ENCODE measurements at regions not wholly inside any gene's neighbourhood (a gene's known extent, or its start where the extent isn't known, plus 50 kb on each side); places are given as distances from the start of the nearest gene placed in this dataset.
A peak's percentile ranks its signal among the peaks of the same experiment; 100 is the strongest.

DNA sequence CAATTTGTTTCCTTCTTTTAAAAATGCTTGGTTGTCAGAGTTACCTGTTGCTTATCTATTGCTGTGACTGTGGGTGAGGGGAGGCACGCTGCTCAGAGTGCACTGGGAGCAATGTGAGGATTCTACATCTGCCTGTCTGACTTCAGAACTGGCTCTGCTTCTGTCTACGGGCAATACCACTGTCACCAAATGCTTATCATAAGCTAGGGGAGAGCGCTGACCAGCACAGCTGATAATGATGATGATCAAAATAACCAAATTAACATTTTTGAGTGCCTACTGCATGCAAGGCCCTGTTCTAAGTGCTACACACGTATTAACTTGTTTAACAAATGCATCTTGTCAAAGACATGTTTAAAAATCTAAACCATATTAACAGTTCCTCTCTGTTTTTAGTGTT, 79.2 kb upstream of the TPRG1 start:
- Histone ChIP-seq H2BK120ac (replicated peaks; ENCODE audit: low read depth, low read length) (no peak overlapping the region), H3K9ac (replicated peaks in 1 of 4; ENCODE audit: extremely low read depth in 1 of 4, low read depth in 3 of 4, low read length in 3 of 4) (no peak overlapping the region), H3K4me2 (ENCODE audit: insufficient read depth in 1 of 2, low read depth in 2 of 2, low read length in 2 of 2) (no peak overlapping the region), H3K56ac (replicated peaks; ENCODE audit: insufficient read length, low read depth, low read length) (peak overlapping the region; percentile 18), H3K4me1 (replicated peaks in 1 of 4; ENCODE audit: control insufficient read depth in 3 of 4, insufficient read depth in 4 of 4, low read length in 3 of 4) (no peaks in the 10 kb centered on the region), H3K27ac (ENCODE audit: low read depth, low read length) (no peak overlapping the region), H2BK20ac (ENCODE audit: low read length) (no peak overlapping the region), H3K9me3 (ENCODE audit: insufficient read depth in 2 of 2, low read depth in 1 of 2, low read length in 1 of 2) (no peaks in the 10 kb centered on the region), H3K23me2 (ENCODE audit: low read depth, low read length) (no peaks in the 10 kb centered on the region), H2BK15ac (ENCODE audit: low read length) (no peak overlapping the region), H4K91ac (replicated peaks; ENCODE audit: insufficient read length, low read length) (no peak overlapping the region), H3K79me1 (ENCODE audit: low read depth, low read length) (no peaks in the 10 kb centered on the region), H3K27me3 (replicated peaks in 1 of 4; ENCODE audit: control insufficient read depth in 3 of 4, extremely low read depth in 1 of 4, insufficient read depth in 3 of 4, low read length in 3 of 4) (peaks cover 0 to 1% (median 0%) of the 10 kb centered on the region in 4 experiments; a peak in 1 of 7 replicates), H2AFZ (ENCODE audit: low read length) (no peak overlapping the region), H2BK5ac (ENCODE audit: low read depth, low read length) (no peak overlapping the region), H2BK12ac (ENCODE audit: low read depth, low read length) (no peak overlapping the region), H2AK5ac (ENCODE audit: low read depth, low read length) (no peak overlapping the region), H4K5ac (ENCODE audit: insufficient read length, low read depth, low read length) (no peak overlapping the region), H3K14ac (ENCODE audit: insufficient read length) (no peak overlapping the region), H3K36me3 (ENCODE audit: control insufficient read depth in 2 of 4, insufficient read depth in 4 of 4, low read length in 3 of 4) (no peaks in the 10 kb centered on the region), H3K4ac (replicated peaks; ENCODE audit: insufficient read length, low read depth, low read length) (no peak overlapping the region), H3K79me2 (ENCODE audit: control insufficient read depth in 1 of 2, insufficient read depth in 2 of 2, low read length in 2 of 2) (no peaks in the 10 kb centered on the region), H4K8ac (ENCODE audit: extremely low read depth, insufficient read depth, low read length) (no peak overlapping the region), H3K23ac (ENCODE audit: insufficient read length) (no peak overlapping the region), H3K4me3 (ENCODE audit: extremely low read depth in 1 of 4, insufficient read depth in 2 of 4, low read depth in 3 of 4, low read length in 4 of 4) (no peak overlapping the region), H4K20me1 (replicated peaks in 1 of 2; ENCODE audit: control insufficient read depth in 1 of 2, insufficient read depth in 2 of 2, low read length in 2 of 2) (no peaks in the 10 kb centered on the region), H3K18ac (ENCODE audit: extremely low read depth, low read length) (no peak overlapping the region)
- CTCF ChIA-PET (ENCODE audit: partially characterized antibody), result interaction anchor here (1.1 kb wide), 1 partner anchor 11 kb away, joined by 3 read pairs; no protein-coding TSS in a partner anchor
- FAIRE-seq (no peak), DNase-seq (ENCODE audit: low read depth in 1 of 2, low spot score in 2 of 2) (no peak)
- WGBS, 2 experiments (ENCODE audit: extremely low coverage in 1 of 2, insufficient coverage in 1 of 2, insufficient read length in 1 of 2, insufficient replicate concordance in 2 of 2, low coverage in 1 of 2, low lambda C conversion rate in 2 of 2, missing lambda C conversion rate in 1 of 2), result 83% methylated on average over 4 of the region's 4 CpGs; no CpG with 5 or more reads in 1 of the 2 experiments
- POLR2A ChIA-PET (ENCODE audit: partially characterized antibody), result no interaction called here
- TF ChIP-seq CBX8 (IDR thresholded peaks at IDR 0.05; ENCODE audit: borderline replicate concordance, low read depth, low read length), result no peak
- TF ChIP-seq SP2 (IDR thresholded peaks at IDR 0.05; ENCODE audit: low read length), result no peak
- TF ChIP-seq ATF2 (IDR thresholded peaks at IDR 0.05; ENCODE audit: low read length), result no peak
- TF ChIP-seq KDM5A (IDR thresholded peaks at IDR 0.05; ENCODE audit: low read length), result no peak
- no peak for TF ChIP-seq SUZ12 (IDR thresholded peaks at IDR 0.05; ENCODE audit: low read length)
- TF ChIP-seq NRF1 (IDR thresholded peaks at IDR 0.05; ENCODE audit: low read depth, low read length), result no peak
- no peak for TF ChIP-seq NANOG (IDR thresholded peaks at IDR 0.05; ENCODE audit: insufficient read depth, low read depth, low read length, poor library complexity, severe bottlenecking)
- no peak for TF ChIP-seq MAFK (IDR thresholded peaks at IDR 0.05; ENCODE audit: low read depth, low read length)
- TF ChIP-seq TAF1 (IDR thresholded peaks at IDR 0.05; ENCODE audit: low read depth, low read length), result no peak
- TF ChIP-seq GTF2F1 (IDR thresholded peaks at IDR 0.05; ENCODE audit: borderline replicate concordance, low read depth, low read length), result no peak
- TF ChIP-seq TEAD4 (IDR thresholded peaks at IDR 0.05; ENCODE audit: low read depth, low read length), result no peak
- TF ChIP-seq BCL11A (IDR thresholded peaks at IDR 0.05; ENCODE audit: low read depth in 2 of 2, low read length in 2 of 2), result no peak
- TF ChIP-seq PHF8 (conservative IDR thresholded peaks at IDR 0.05; ENCODE audit: low read depth, low read length), result no peak
- TF ChIP-seq RFX5 (IDR thresholded peaks at IDR 0.05; ENCODE audit: borderline replicate concordance, low read depth, low read length), result no peak
